HG03097 (cell line): ENCODE measurements at regions not wholly inside any gene's neighbourhood (a gene's known extent, or its start where the extent isn't known, plus 50 kb on each side); places are given as distances from the start of the nearest gene placed in this dataset.
"Not testable (repeated sequence)": the region's sequence is repeated elsewhere in the genome, so short reads cannot be mapped to it uniquely, and the experiment has no call there.

ENCODE experiments used
- ATAC-seq: cut with Tn5 transposase; IDR thresholded peaks from one replicate; pipeline ENCODE4 v1.9.1; 2021; ENCODE audit not compliant: unreplicated experiment, low FRiP score

GRCh38 chr18:60020107-60020925 is 120.5 kb downstream of the PMAIP1 start:
- ATAC-seq, result no peak

- no peak for ATAC-seq
Measured at GRCh38 chr18:60019463-60019840, 119.7 kb downstream of the PMAIP1 start.

DNA sequence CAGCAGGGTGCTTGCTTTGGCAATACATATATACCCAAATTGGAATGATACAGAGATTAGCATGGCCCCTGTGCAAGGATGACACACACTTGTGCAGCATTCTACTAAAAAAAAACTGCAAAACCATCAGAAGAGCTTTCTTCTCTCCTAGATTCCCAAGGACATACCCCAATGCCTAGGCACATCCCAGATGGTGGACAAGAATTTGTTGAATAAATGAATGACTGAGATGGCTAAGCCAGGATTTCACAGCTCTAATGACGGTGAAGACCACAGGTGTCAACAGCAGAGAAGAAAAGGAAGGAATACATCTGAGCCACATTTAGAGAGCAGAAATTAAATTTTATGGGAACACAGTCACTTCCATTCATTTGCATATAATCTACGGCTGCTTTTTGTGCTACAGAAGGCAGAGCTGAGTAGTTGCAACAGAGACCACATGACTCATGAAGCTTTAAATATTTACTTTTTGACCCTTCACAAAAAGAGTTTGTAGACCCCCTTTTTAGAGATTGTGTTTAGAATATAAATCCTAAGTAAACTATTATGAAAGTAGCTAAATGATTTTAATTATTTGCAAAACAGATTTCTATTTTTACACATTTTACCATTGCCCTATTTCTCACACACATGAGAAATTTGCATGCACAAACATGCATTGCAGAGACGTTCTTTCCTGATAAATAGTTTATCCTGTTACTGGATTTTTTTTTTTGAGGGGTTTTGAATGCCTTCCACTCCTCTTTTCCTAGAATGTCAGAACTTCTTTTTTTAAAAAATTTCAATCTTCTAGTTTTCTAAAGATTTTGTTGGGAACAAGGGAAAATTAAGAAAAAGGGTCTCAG is 119.0 kb downstream of the PMAIP1 start:
- ATAC-seq, result no peak

- ATAC-seq, result not testable (repeated sequence)
Measured at GRCh38 chr18:60018134-60018533, 118.3 kb downstream of the PMAIP1 start.

DNA sequence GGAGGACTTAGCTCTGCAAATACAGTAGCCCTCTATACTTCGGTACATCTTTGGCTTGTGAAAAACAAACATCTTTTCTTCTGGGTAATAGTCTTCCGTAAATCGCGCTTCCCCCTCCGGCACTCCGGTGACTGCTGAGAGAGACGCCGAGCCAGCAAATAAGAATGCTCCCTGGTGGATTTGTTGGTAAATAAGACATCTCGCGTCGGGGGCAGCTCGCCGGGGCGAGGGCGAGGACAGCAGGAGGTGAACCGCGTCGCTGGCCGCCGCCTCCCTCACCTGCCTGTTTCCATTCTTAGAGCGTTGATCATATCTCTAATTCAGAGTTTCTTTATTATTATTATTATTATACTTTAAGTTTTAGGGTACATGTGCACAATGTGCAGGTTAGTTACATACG is 117.6 kb downstream of the PMAIP1 start:
- no peak for ATAC-seq

DNA sequence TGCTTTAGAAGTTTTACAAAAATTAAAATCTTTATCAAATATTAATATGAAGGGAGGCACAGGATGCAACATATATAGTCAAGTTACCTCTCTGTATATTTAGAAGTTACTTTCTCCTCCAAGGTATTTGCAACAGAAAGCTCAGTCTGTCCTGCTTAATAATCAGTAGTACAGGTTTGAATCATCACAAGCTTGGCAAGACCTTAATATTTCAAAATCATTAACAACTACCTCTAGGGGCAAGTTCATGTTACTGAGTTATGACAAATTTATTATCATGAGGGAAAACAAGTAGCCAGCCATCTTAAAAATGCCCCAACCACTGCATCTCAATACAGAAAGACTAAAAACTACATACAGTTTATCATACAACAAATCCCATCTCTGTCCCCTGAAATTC is 116.0 kb downstream of the PMAIP1 start:
- not testable (repeated sequence) for ATAC-seq

DNA sequence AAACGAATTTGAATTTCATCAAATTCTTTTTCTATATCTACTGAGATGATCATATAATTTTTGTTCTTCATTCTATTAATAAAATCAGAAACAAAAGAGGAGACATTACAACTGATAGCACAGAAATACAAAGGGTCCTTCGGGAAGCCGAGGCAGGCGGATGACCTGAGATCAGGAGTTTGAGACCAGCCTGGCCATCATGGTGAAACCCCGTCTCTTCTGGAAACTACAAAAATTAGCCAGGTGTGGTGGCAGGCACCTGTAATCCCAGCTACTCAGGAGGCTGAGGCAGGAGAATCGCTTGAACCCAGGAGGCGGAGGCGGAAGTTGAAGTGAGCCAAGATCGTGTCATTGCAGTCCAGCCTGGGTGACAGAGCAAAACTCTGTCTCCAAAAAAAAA is 113.4 kb downstream of the PMAIP1 start:
- ATAC-seq, result not testable (repeated sequence)

DNA sequence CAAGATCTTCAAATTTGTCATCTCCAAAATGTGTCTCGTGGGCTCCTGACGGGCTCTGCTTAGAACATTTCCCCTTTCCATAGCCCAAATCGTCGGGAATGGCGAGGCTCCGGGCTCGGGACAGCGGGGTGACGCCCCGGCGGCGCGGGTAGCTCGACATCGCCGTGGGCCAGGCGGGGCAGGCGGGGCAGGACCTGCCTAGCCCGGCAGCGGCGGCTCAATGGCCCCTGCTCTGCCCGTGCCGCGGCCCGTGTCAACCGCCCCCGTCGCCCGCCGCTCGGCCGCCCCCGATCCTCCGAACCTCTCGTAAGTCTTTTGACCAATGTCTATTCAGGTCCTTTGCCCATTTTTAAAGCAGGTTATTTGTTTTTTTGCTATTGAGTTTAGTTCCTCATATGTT is 111.2 kb downstream of the PMAIP1 start:
- ATAC-seq, result no peak

DNA sequence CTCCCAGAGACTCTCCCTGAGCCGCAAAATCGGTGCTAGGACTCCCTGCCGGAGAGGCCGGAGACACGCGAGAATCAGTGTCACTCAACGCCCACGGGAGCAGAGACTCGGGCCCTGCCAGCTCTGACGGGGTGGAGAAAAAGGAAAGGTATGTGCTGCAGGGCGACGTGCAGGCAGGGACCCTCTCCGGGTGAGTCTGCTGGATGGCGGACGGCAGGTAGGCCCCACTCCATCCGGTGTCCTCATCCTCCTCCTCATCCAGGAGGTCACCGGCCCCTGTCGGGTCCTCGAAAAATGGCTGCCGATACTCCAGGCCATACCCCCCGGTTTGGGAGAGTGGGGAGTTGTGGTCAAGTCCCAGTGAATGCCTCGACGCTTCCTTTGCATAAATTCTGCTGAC is 110.7 kb downstream of the PMAIP1 start:
- no peak for ATAC-seq

DNA sequence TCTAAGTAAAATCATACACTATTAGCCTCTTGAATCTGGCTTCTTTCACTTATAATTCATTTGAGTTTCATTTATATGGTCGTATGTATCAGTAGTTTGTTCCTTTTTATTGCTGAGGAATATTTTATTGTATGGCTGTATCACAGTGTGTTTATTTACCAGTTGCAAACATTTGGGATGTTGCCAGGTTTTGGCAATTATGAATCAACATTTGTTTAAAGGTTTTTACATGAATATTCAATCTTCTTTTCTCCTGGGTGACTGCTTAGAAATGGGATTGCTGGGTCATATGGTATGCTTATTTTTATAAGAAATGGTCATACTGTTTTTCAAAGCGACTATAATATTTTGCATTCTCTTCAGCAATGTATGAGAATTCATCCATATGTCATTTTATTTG is 107.9 kb downstream of the PMAIP1 start:
- ATAC-seq, result no peak

DNA sequence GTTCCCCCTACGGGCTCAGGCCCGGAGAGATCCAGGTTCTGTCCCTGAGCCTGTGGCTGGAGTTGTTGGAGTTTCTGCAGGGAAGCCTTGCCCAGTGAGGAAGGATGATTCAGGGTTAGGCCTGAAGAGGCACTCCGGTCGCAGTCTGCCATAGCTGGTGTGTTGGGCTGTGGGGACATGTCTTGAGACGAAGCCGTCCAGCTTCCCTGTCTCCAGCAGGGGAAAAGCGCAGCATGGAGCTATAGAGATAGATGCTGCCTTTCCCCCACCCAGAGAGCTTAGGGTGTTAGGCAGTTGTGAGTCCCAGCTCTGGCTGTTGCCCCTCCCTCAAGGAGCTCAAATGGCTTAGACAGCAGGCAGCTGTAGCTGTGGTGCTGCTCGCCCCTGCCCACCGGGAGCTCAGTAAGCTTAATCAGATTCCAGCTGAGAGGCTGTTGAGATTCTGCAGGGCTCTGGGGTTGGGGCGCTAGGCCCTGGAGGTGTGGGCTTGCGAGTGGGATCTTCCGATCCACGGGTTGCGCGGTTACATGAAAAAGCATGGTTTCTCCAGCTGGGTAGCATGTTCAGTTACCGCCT is 103.9 kb downstream of the PMAIP1 start:
- ATAC-seq, result no peak

- peak; percentile 82 for ATAC-seq
Measured at GRCh38 chr18:59996370-59996966, 96.7 kb downstream of the PMAIP1 start.

GRCh38 chr18:59994357-59994756 is 94.6 kb downstream of the PMAIP1 start:
- ATAC-seq, result no peak

DNA sequence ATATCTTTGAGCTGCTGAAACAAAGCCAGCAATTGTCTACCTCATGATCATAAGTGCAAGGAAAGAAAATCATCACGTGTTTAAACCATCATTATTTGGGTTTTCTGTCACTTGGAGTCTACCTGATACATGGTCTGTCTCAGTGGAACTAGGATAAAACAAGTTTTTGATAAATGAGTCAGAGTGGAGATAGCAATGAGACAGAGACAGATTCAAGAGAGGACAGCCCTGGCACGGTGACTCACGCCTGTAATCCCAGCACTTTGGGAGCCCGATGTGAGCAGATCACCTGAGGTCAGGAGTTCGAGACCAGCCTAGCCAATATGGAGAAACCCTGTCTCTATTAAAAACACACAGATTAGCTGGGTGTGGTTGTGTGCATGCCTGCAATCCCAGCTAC is 93.8 kb downstream of the PMAIP1 start:
- ATAC-seq, result no peak

DNA sequence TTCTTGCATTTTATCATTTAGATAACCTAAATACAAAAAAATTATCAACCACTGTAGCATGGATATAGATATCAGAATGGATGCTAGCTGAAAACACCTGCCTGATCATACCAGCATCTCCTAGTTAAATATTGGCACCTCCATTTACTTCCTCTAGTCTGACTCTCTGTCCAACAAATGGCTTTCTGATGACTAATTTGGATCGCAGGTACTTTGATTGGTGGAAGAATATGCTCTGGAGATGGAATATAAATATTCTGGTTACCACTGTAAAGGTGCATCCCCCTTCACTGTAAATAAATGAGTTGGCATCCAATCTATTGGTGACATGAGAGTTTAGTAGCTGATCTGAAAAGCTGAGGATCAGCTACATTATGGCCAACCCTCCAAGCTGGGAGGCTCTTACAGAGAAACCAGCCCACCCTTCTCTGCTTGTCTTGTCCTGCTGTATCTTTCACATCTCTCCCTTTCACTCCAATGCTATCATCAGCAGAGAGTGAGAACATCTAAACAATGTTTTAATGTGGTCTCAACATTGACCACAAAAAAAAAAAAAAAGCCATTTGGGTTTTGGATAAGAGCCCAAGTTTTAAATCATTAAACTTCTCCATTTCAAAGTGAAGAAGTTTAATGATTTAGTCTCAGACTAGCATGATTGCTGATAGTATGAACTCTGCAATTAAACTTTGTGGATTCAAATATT is 90.5 kb downstream of the PMAIP1 start:
- ATAC-seq, result no peak

GRCh38 chr18:59988098-59988706 is 88.4 kb downstream of the PMAIP1 start:
- no peak for ATAC-seq

DNA sequence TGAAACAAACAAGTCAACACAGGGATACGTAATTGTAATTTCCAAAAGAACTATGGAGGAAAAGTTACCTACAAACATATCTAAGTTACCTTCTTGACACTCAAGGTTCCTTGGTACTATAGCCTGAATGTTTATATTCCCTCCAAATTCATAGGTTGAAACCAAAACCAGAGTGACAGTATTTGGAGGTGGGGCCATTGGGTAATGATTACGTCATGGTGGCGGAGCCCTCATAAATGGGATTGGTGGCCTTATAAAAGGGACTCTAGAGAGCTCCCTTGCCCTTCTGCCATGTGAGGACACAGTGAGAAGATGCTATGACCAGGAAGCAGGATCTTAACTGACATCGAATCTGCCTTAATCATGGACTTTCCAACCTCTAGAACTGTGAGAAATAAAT is 87.3 kb downstream of the PMAIP1 start:
- ATAC-seq, result no peak

DNA sequence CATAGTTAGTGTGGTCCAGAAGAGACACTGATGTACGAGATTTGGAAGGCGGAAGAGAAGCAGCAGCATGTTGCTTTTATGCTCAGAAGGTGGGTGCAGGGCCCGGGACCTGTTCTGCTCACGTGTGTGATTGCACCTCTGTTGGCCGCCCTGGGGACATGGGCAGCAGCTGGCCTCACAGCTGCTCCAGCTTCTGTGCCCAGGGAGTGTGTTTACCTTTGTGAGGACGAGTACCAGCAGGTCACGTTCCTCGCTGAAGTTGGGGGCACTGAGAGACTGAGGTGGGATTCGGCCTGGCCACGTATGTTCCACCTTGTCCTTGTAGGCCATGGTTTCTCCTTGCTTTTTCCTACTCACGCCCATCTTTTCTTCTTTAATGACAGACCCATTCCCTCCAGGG is 86.3 kb downstream of the PMAIP1 start:
- ATAC-seq, result no peak

DNA sequence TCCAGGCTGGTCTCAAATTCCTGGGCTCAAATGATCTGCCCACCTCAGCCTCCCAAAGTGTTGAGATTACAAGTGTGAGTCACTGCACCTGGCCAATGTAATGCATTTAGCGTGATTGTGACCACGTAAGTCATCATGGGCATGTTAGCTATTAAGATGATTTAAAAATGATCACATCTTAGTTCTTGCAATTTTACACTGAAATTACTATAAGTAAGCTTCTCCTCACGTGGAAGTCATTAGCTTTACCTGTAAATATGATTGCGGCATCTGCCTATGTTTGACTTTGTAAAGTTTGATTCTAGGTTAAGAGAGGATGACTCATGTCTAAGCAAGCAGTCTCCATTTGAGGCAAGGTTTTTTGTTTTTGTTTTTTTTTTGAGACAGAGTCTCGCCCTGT is 85.5 kb downstream of the PMAIP1 start:
- no peak for ATAC-seq

- ATAC-seq, result no peak
Measured at GRCh38 chr18:59983506-59983905, 83.7 kb downstream of the PMAIP1 start.
